Inflammatory macrophage treated with lipopolysaccharide for 4 hours (primary cell): ENCODE measurements at regions not wholly inside any gene's neighbourhood (a gene's known extent, or its start where the extent isn't known, plus 50 kb on each side); places are given as distances from the start of the nearest gene placed in this dataset.
"Not testable (repeated sequence)": the region's sequence is repeated elsewhere in the genome, so short reads cannot be mapped to it uniquely, and the experiment has no call there.

Experiments
- DNase-seq: peaks from one replicate; pipeline ENCODE4 v3.0.0-alpha.2; 2020

DNA sequence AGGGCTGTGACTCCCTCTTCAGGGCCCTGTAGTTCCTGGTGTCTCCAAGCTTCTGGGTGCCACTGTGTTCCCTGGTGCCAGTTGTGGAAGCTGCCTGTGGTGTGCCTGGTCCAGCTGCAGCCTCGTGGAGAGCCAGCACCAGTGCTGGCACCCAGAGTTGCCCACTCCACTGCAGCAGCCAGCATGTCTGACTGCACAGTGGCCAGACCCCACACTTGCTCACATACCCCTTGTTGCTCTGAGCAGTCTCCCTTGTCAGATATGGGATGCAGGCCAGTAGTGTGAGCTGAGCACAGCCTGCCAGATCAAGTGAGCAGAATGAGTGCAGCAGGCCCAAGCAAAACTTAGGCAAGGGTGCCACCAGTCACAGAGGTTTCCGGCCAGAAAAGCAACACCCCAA is 108.6 kb downstream of the ZMAT1 start:
- no peak for DNase-seq

DNA sequence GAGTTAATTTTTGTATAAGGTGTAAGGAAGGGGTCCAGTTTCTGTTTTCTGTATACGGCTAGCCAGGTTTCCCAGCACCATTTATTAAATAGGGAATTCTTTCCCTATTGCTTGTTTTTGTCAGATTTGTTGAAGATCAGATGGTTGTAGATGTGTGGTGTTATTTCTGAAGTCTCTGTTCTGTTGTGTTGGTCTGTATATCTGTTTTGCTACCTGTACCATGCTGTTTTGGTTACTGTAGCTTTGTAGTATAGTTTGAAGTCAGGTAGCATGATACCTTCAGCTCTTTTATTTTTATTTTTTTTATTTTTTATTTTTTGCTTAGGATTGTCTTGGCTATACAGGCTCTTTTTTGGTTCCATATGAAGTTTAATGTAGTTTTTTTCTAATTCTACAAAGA is 114.1 kb downstream of the ZMAT1 start:
- DNase-seq, result not testable (repeated sequence)

DNA sequence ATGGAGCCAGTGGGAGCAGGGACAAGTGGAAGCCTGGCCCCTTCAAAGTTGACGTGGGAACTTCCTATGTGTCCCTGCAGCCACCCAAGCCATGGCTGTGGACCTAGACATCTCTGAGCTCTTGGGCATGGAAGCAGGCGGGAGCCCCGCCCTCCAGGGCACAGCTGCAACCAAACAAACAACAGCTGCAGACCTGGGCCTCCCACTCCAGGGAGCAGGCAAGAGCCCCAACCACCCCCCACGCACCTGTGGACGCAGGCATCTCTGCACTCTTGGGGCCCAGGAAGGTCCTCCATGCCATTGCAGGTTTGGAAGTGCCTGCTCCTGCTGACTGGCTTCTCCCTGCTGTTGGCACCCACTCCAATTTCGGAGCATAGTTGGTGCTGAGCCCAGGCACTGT is 118.6 kb downstream of the ZMAT1 start:
- no peak for DNase-seq

DNA sequence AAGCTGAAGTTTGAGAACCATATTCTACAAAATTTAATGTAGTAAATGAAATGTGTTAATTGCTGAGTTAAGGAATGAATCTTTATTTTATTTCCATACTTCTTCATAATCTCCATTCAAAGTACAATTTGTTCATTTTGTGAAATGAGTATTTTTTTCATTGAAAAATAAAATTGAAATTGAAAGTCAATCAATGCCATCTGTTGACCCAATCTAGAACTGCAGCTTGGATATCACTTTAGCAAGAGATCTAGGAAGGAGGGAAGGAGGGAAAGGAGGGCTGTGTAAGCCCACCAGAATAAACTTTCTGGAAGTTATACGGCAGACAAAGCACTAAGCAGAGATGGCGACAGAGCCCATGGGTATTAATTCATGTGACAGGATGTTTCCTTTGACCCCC is 128.4 kb downstream of the ZMAT1 start:
- DNase-seq, result peak; percentile 0

DNA sequence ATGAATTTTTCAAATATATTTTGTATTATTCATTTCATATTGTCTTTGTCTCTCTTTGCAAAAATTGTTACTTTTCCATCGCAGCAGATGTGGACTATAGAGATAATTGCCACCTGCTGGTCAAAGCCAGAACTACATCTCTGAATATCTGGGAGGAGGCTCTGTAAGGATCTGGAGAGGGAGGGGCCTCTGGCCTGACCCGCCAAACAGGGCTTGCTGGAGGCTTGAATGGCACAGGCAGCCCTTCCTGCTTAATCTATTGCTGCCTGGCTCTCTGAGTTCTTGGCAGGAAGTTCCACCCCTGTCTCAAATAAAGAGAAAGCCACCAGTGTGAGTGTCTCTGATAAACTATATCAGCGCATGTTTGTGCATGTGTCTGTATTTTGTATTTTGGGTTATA is 132.4 kb downstream of the ZMAT1 start:
- peak; percentile 86 for DNase-seq

DNA sequence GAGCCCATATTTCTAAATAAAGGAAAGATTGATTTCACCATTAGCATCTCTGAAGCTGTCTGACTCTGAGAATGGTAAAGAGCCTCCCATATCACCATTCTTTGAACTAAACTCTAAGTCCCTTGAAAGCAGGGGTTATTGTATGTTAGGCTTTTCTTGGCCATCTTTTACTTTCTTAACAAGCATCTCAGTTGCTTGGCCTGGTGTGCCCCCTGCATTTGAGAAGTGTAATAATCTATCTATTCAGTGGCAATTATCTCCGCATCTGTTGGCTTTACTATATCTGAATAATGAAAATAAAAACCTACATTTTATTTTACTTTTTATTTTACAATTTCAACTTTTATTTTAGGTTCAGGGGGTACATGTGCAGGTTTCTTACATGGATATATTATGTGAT is 128.3 kb upstream of the ARMCX2 start:
- no peak for DNase-seq

DNA sequence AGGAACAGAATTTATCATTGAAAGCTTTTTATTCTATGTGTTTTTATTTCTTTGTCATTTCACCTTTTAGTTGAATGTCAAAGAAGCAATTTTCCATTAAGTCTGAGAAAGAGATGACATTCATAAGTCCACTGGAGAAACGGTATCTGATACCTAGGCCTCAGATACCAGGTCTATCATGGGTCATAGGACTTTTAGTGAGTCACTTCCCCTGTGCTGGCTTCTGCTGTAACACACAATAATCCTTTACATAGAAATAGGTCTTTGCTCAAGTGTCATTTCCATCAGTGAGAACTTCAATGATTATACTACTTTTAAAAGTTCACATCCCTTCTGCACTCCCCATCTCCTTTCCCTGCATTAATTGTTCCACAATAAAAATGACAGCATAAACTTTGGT is 125.5 kb upstream of the ARMCX2 start:
- DNase-seq, result no peak

DNA sequence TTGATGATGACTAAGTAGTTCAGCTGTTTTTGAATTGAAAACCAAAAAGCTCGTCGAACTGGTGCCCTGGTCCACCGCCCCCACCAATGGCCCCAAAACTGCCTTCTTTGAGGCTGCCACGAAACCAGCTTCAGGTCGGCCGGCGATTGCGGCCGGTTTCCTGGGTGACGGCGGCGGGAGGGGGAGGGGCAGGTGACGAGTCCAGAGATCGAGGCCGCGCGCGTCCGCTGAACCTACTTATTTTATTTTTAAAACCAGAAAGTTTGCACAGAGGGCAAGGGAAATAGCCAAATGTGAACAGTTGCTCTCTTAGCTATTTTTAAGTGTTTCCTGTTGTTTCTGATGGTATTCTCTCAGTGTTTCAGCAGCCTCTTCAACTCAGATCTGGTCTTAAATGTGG is 120.8 kb upstream of the ARMCX2 start:
- not testable (repeated sequence) for DNase-seq

DNA sequence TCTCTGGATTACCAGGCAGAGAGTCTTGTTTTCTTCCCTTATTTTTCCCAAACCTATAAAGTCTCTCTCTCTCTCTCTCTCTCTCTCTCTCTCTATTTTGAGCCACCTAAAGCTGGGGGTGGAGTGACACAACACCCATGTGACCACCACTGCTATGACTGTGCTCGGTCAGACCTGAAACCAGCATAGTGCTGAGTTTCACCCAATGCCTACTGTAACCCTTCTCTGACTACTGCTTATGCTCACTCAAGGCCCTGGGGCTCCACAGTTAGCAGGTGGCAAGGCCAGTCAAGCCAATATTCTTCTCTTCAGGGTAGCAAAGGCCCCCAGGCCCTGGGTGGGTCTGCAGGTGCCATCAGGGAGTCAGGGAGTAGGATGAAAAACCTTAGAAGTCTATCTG is 114.7 kb upstream of the ARMCX2 start:
- DNase-seq, result no peak

DNA sequence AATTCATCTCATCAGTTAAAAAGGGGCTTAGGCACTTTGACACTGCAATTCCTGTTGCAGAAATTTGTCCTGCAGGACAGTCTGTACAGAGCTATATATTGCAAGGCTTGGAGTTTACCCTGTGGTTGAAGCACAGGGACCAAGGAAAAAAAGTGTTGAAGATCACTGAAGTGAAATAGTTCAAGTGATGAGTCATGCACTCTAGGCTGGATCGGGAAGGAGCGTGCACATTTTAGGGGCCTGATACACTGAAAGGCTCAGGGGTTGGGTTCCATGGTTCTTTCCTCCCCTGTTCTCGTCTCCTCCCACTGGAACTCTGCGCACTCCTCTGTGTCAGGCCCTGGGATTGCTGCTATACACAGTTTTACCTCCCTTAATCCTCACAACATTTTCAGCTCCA is 104.9 kb upstream of the ARMCX2 start:
- DNase-seq, result no peak

DNA sequence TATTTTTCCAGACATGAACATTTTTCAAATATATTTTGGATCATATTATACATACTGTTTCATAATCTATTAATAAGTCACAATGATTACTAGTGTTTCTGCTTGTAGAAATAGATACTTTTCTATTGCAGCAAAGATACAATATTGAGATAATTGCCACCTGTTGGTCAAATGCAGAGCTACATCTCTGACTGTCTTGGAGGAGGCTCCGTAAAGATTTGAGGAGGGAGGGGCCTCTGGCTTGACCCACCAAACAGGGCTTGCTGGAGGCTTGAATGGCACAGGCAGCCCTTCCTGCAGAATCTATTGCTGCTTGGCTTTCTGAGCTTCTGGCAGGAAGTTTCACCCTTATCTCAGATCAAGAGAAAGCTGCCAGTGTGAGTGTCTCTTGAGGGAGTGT is 99.3 kb upstream of the ARMCX2 start:
- peak; percentile 37 for DNase-seq

DNA sequence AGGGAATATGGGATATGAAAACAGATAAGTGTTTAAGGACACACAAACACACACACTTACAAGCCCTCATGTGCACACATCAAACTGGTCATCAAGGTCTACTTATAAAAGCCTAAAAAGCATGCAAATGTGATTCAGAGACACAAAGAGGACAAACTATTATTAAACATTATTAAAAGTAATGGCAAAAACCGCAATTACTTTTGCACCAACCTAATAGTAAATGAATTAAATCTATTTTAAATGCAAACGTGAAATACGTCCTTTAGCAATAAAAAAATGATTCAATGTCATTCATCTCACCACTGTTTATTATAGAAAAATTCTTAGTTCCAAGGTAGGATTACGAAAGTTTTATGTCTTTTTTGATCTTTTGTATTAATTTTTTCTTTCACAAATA is 91.1 kb upstream of the ARMCX2 start:
- no peak for DNase-seq

DNA sequence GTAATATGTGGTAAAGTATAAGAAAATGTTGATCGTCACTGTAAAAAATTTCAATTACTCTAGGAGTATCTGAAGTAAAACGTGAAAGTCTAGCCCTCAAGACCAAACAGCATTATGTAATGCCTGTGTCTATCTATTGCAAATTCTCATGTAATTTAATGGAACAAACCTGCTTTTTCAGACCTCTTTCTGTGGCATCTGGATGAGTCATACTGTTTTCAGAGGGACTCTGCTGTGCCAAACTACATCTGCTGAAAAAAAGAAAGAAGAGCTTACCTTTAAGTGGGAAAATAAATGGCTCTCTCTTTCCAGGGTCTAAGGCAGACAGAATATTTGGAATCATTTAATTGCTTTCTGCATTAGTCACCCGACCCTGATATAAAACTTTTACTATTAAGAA is 89.8 kb upstream of the ARMCX2 start:
- DNase-seq, result no peak

DNA sequence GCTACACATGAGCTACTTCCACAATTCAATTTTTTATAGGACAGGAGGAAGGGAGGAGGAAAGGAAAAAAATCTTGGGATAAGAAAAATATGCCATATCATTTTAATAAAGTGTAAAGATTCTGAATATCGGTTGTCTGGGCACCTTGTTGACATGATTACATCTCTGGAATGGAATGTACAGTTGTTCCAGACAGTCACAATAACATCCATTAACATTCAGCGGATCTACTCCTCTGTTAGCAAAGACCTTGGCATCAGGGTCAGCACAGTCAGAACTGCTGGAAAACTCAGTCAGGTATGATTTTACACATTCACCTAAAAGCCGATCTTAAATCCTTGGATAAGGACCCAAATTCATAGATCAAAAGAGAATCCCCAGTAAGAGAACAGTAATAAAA is 85.4 kb upstream of the ARMCX2 start:
- DNase-seq, result no peak

DNA sequence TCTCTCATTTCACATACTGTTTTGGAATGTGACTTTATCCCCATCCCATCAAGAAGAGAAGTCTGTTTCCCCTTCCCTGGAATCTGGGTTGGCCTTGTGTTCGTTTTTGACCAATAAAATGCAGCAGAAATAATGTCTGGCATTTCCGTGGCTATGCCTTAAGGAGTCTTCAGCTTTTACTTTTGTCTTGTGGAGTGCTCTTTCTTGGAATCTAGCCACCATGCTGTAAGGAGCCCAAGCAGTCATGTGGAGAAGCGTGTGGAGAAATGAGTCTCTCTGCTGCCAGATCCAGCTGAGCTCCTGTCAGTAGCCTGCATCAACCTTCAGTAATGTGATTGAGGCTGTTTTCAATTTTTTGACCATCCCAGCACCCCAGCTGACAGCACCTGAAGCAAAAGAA is 84.4 kb upstream of the ARMCX2 start:
- no peak for DNase-seq

DNA sequence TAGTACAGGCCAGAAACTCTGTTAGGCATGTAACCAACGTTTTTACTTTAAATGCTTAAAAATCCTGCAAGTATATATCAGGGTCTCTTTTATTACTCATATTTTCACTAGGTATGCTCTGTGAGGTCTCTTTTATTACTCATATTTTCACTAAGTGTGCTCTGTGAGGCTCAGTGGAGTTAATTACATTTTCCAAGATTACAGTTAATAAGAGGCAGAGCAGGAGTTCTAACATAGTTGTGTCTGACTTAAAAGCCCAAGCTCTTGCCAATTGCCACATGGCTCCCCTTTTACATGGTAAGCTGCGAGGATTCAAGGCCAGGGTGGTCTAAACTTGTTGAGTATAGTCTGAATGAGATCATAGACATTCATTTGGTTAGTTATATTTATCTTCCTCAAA is 81.0 kb upstream of the ARMCX2 start:
- no peak for DNase-seq

DNA sequence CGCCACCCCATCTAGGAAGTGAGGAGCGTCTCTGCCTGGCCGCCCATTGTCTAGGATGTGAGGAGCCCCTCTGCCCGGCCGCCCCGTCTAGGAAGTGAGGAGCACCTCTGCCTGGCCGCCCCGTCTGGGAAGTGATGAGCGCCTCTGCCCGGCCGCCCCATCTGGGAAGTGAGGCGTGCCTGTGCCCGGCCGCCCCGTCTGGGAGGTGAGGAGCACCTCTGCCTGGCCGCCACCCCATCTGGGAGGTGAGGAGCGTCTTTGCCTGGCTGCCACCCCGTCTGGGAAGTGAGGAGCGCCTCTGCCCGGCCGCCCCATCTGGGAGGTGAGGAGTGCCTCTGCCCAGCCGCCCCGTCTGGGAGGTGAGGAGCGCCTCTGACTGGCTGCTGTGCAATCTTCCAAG is 79.2 kb upstream of the ARMCX2 start:
- DNase-seq, result not testable (repeated sequence)

DNA sequence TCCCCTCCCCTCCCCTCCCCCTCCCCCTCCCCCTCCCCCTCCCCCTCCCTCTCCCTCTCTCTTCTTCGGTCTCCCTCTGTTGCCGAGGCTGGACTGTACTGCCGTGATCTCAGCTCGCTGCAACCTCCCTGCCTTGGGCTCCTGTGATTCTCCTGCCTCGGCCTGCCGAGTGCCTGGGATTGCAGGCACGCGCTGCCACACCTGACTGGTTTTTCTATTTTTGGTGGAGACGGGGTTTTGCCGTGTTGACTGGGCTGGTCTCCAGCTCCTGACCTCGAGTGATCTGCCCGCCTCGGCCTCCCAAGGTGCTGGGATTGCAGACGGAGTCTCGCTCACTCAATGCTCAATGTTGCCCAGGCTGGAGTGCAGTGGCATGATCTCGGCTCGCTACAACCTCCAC is 78.8 kb upstream of the ARMCX2 start:
- not testable (repeated sequence) for DNase-seq

DNA sequence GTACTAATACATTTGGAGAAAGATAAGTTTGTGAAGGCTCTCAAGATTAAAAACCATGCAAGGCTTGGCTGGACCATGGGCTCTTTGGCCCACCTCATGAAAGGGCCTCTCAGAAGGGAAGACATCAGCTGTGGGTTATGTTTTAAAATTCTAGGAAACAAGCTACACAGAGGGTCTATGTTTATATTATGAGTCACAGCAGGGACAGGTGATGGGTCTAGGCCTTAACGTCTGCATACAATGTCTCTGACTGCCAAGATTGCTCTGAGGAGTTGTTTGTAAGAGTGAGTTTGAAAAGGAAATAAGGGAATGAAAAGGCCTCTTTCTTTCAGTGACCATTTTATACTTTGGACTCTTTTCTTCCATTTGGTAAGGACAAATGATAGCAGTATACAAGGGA is 77.0 kb upstream of the ARMCX2 start:
- DNase-seq, result no peak

DNA sequence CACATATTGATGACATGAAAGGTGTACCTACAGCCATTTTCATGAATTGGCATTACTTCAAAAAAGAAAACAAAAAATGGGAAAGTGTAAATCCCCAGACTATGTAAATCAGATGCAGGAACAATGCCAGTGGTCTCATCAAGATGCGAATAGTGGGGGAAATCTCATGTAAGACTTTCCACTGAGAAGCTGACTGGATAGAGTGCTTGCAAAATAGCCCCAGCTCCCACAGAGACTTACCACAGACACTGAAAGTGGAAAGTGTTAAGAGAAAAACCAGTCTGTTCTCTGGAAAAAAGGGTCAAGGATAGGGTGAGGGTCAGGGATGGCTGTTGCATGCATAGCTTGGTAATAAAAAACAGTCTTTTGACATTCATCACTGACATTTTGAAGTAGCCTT is 73.2 kb upstream of the ARMCX2 start:
- no peak for DNase-seq

DNA sequence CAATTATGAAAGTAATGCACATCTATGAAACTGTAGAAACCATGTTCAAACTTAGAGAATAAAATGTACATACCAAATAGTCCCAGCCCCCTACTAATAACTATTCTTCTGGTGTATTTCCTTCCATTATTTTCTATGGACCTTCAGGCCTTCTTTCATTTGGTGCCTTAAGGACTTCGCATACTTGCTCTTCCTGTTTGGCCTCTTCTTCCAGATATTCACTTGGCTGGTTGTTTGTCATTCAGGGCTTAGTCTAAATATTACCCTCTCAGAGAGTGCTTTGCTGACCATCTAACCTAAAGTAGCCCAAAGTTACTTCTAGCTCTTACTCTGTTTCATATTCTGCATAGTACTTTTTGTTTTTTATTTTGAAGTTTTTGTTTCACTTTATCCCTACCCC is 70.3 kb upstream of the ARMCX2 start:
- DNase-seq, result no peak
